AG10803 (cell line): ENCODE measurements at regions not wholly inside any gene's neighbourhood (a gene's known extent, or its start where the extent isn't known, plus 50 kb on each side); places are given as distances from the start of the nearest gene placed in this dataset.
"Not testable (repeated sequence)": the region's sequence is repeated elsewhere in the genome, so short reads cannot be mapped to it uniquely, and the experiment has no call there.

Experiments used
- DNase-seq: peaks from one replicate; pipeline ENCODE4 v3.0.0; 2010; ENCODE audit warnings: low read depth
- H3K4me3 ChIP-seq: 2 replicates; pipeline ENCODE4 v1.5.1; 2011; ENCODE audit warnings: mild to moderate bottlenecking, low read length, control low read depth
- TF ChIP-seq, protein P1 (sequence below): conservative IDR thresholded peaks from 2 replicates; pipeline ENCODE4 v1.5.1; 2011; ENCODE audit warnings: mild to moderate bottlenecking, low read length, control low read depth, inconsistent platforms

GRCh38 chr20:30911832-30912660 lies 345.4 kb upstream of the DEFB115 start:
- peak; percentile 15 for DNase-seq
- peak overlapping the region; percentile 24 for H3K4me3 ChIP-seq
- TF ChIP-seq, protein P1, sequence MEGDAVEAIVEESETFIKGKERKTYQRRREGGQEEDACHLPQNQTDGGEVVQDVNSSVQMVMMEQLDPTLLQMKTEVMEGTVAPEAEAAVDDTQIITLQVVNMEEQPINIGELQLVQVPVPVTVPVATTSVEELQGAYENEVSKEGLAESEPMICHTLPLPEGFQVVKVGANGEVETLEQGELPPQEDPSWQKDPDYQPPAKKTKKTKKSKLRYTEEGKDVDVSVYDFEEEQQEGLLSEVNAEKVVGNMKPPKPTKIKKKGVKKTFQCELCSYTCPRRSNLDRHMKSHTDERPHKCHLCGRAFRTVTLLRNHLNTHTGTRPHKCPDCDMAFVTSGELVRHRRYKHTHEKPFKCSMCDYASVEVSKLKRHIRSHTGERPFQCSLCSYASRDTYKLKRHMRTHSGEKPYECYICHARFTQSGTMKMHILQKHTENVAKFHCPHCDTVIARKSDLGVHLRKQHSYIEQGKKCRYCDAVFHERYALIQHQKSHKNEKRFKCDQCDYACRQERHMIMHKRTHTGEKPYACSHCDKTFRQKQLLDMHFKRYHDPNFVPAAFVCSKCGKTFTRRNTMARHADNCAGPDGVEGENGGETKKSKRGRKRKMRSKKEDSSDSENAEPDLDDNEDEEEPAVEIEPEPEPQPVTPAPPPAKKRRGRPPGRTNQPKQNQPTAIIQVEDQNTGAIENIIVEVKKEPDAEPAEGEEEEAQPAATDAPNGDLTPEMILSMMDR = peak; percentile 21

- H3K4me3 ChIP-seq = not testable (repeated sequence)
- DNase-seq = peak; percentile 24
Observed at GRCh38 chr20:30912661-30913026, 344.8 kb upstream of the DEFB115 start.

GRCh38 chr20:30916404-30916803 lies 341.1 kb upstream of the DEFB115 start:
- H3K4me3 ChIP-seq, DNase-seq: not testable (repeated sequence)

GRCh38 chr20:30919514-30920188 lies 337.8 kb upstream of the DEFB115 start:
- no peak for DNase-seq
- H3K4me3 ChIP-seq = no peak overlapping the region
- TF ChIP-seq, protein P1 = no peak

DNA sequence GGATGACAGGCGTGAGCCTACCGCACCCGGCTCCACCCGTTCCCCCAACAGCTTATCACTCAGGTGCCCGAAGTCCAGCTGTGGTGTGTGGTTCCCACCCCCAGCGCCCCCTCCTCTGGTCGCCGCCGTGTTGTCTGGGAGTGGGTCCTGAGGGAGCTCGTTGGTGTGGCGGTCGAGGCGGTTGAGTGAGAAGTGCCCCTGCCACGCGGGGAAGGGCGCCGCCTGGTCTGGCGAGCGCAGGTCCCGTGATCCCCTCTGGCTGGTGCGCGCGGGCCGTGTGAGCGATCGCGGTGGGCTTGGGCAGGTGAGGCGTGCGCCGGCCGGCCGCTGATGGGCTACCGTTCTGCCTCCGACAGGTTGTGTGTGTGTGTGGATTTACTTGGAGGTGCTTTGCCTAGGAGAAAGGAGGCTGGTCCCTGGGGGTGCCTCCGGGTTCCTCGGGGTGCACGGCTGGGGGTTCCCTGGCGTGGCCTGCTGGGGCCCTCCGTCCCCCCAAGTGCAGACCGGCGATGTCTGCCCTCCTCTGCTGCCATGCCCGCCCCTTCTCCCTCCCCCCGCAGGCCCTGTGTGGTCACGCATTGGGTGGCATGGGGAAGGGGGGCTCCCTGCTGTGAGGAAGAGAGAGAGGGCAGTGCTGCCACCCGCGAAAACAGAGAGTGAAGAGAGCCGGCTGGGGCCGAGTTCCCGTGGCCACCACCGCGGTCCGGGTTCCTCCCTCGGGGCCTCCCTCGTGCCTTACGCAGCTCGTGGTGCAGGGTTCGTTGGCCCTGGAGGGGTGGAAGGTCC lies 336.0 kb upstream of the DEFB115 start:
- TF ChIP-seq, protein P1 = no peak
- no peak for DNase-seq
- no peak overlapping the region for H3K4me3 ChIP-seq

DNA sequence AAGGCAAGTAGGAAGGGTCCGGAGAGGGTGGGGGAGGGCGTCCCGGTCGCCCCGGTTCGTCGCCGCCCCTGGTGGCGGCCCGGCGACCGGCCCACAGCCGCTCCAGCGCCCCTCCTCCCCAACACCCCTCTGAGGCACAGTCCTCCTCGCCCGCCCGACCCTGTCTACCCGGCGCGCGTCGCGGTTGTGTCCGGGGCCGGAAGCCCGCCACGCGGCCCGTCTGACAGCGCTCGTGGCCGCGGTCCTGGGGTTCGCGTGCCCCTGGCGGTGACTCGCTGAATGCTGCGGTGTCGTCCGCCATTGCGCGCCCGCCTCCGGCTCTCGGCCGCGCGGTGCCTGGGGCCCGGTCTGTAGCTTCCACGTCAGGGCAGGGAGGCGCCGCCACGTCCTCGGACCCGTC lies 335.3 kb upstream of the DEFB115 start:
- DNase-seq = no peak
- TF ChIP-seq, protein P1 = no peak
- no peak overlapping the region for H3K4me3 ChIP-seq

GRCh38 chr20:30937790-30938189 lies 319.7 kb upstream of the DEFB115 start:
- DNase-seq = no peak
- TF ChIP-seq, protein P1 = no peak
- H3K4me3 ChIP-seq = no peak overlapping the region
